CD14-positive monocyte (primary cell): ENCODE measurements at regions not wholly inside any gene's neighbourhood (a gene's known extent, or its start where the extent isn't known, plus 50 kb on each side); places are given as distances from the start of the nearest gene placed in this dataset.

ENCODE experiments used
- DNase-seq, 3 donors: peaks; one replicate each; pipeline ENCODE4 v3.0.0-alpha.2; 2011 to 2022
- H2AFZ ChIP-seq: 2 replicates; pipeline ENCODE4 v1.6.0; 2012; ENCODE audit warnings: mild to moderate bottlenecking, low read depth, low read length, inconsistent platforms; ENCODE audit not compliant: insufficient read depth, poor library complexity, severe bottlenecking
- H3K27ac ChIP-seq, 2 donors: 1 replicate in 1 of 2; 2 replicates in 1 of 2; pipeline ENCODE4 v1.5.1; 2012 to 2013; ENCODE audit warnings: low read length in 2 of 2, control low read depth in 1 of 2, inconsistent platforms in 1 of 2, low read depth in 1 of 2, mild to moderate bottlenecking in 1 of 2
- H3K27me3 ChIP-seq, 2 donors: one replicate each; pipeline versions ENCODE4 v1.6.0 to v1.6.1; 2011 to 2013; ENCODE audit warnings: low read length in 2 of 2; ENCODE audit not compliant: control insufficient read depth in 2 of 2, insufficient read depth in 2 of 2
- H3K36me3 ChIP-seq, 2 donors: replicated peaks in 1 of 2; 1 replicate in 1 of 2; 2 replicates in 1 of 2; pipeline versions ENCODE4 v1.5.1 to v1.6.1; 2012 to 2013; ENCODE audit warnings: low read length in 2 of 2, control low read depth in 1 of 2, inconsistent platforms in 1 of 2, mild to moderate bottlenecking in 1 of 2; ENCODE audit not compliant: insufficient read depth in 2 of 2, control insufficient read depth in 1 of 2
- H3K4me1 ChIP-seq, 2 donors: 1 replicate in 1 of 2; 2 replicates in 1 of 2; pipeline versions ENCODE4 v1.5.1 to v1.6.1; 2012 to 2013; ENCODE audit warnings: low read length in 2 of 2, control low read depth in 1 of 2, inconsistent platforms in 1 of 2, mild to moderate bottlenecking in 1 of 2, moderate library complexity in 1 of 2; ENCODE audit not compliant: insufficient read depth in 2 of 2, control insufficient read depth in 1 of 2
- H3K4me2 ChIP-seq: replicated peaks from 2 replicates; pipeline ENCODE3; 2012; ENCODE audit warnings: low read length, moderate library complexity, mild to moderate bottlenecking; ENCODE audit not compliant: poor library complexity, severe bottlenecking; ENCODE audit errors: extremely low read depth
- H3K4me3 ChIP-seq, 3 experiments: fragments of 200-600 bp in 1 of 3; sonication (generic) in 1 of 3; replicated peaks in 1 of 3; 1 replicate in 2 of 3; 2 replicates in 1 of 3; pipeline ENCODE4 v1.5.1; 2011 to 2013; ENCODE audit warnings: low read length in 3 of 3, mild to moderate bottlenecking in 3 of 3, control low read depth in 2 of 3, low read depth in 2 of 3, inconsistent platforms in 1 of 3, moderate library complexity in 1 of 3
- H3K79me2 ChIP-seq: 2 replicates; pipeline ENCODE4 v1.6.0; 2012; ENCODE audit warnings: mild to moderate bottlenecking, control low read depth, inconsistent platforms, low read length, moderate library complexity; ENCODE audit not compliant: insufficient read depth
- H3K9ac ChIP-seq: 2 replicates; pipeline ENCODE4 v1.6.0; 2017; ENCODE audit warnings: low read length, mild to moderate bottlenecking; ENCODE audit not compliant: insufficient read depth, poor library complexity, severe bottlenecking
- H3K9me3 ChIP-seq, 2 donors: replicated peaks in 1 of 2; 1 replicate in 1 of 2; 2 replicates in 1 of 2; pipeline versions ENCODE4 v1.5.1 to v1.6.1; 2012 to 2013; ENCODE audit warnings: low read length in 2 of 2, control low read depth in 1 of 2; ENCODE audit not compliant: control insufficient read depth in 1 of 2, insufficient read depth in 1 of 2
- H4K20me1 ChIP-seq: 2 replicates; pipeline ENCODE4 v1.6.0; 2012; ENCODE audit warnings: mild to moderate bottlenecking, low read length, control low read depth, moderate library complexity; ENCODE audit not compliant: insufficient read depth
- H3K27ac Mint-ChIP-seq, 7 donors: one replicate each; pipeline ENCODE4 v1.8.0; 2020; ENCODE audit warnings: mild to moderate bottlenecking in 7 of 7, mixed read lengths in 7 of 7, moderate library complexity in 6 of 7, inconsistent platforms in 2 of 7
- H3K27me3 Mint-ChIP-seq, 3 donors: one replicate each; pipeline ENCODE4 v1.8.0; 2021 to 2022; ENCODE audit warnings: low read depth in 3 of 3, mild to moderate bottlenecking in 3 of 3, mixed read lengths in 3 of 3, moderate library complexity in 3 of 3, inconsistent platforms in 1 of 3
- H3K36me3 Mint-ChIP-seq, 2 donors: one replicate each; pipeline ENCODE4 v1.8.0; 2020; ENCODE audit warnings: mixed read lengths in 2 of 2, inconsistent platforms in 1 of 2, mild to moderate bottlenecking in 1 of 2
- H3K4me1 Mint-ChIP-seq: one replicate; pipeline ENCODE4 v1.8.0; 2020; ENCODE audit warnings: mild to moderate bottlenecking, mixed read lengths
- H3K4me3 Mint-ChIP-seq, 2 donors: one replicate each; pipeline ENCODE4 v1.8.0; 2020; ENCODE audit warnings: mild to moderate bottlenecking in 2 of 2, mixed read lengths in 2 of 2, moderate library complexity in 1 of 2
- H3K9me3 Mint-ChIP-seq, 7 donors: one replicate each; pipeline ENCODE4 v1.8.0; 2020 to 2022; ENCODE audit warnings: mixed read lengths in 7 of 7, mild to moderate bottlenecking in 6 of 7, moderate library complexity in 6 of 7, inconsistent platforms in 2 of 7
- WGBS: methylation state at CpG from one replicate; pipeline ENCODE4 v1.1.5; 2013; ENCODE audit warnings: missing lambda C conversion rate; ENCODE audit not compliant: insufficient coverage; 5-methylcytosine and 5-hydroxymethylcytosine counted together
- intact Hi-C, 2 donors: fragments of 100-400 bp; cut with micrococcal nuclease; formaldehyde crosslinking; loops; one replicate each; pipeline versions ENCODE4 v1.15.0 to v1.15.1; 2023
- TF ChIP-seq, protein P1 (sequence below): fragments of 200-600 bp; IDR thresholded peaks from one replicate; pipeline ENCODE4 v1.8.0; 2022; ENCODE audit warnings: antibody characterized with exemption, mild to moderate bottlenecking

DNA sequence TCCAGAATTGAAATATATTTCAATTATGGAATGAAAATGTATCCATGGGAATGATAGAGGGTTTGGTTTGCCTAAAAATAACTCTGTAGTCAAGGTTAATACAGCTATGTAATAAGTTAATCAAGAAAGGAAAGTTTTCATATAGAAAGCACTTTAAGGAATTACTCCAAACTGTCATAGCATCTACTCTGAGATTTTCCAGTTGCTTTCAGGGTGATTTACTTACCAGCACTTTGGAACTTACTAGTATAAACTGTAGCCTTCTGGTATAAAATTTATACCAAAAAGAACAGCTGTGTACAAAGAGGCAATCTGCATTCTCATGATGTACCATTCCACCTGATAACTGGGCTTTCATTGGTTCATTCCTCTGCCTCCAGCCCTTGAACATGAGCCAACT lies 87.1 kb downstream of the ARF6 start:
- Mint-ChIP-seq H3K27ac (no peak overlapping the region), H3K36me3 (no peaks in the 10 kb centered on the region), H3K27me3 (peaks cover 1 to 2% (median 1%) of the 10 kb centered on the region in 3 donors), H3K4me3 (no peak overlapping the region), H3K9me3 (peaks cover 0 to 2% (median 0%) of the 10 kb centered on the region in 7 donors), H3K4me1 (peaks cover 43% of the 10 kb centered on the region)
- Histone ChIP-seq H3K9ac (no peak overlapping the region), H3K27me3 (no peaks in the 10 kb centered on the region), H4K20me1 (no peaks in the 10 kb centered on the region), H3K4me2 (no peak overlapping the region), H3K36me3 (no peaks in the 10 kb centered on the region), H3K4me1 (peaks cover 28 to 43% of the 10 kb centered on the region in 2 donors), H3K79me2 (no peaks in the 10 kb centered on the region), H3K27ac (no peak overlapping the region), H3K4me3 (no peak overlapping the region), H2AFZ (no peak overlapping the region), H3K9me3 (no peaks in the 10 kb centered on the region)
- no peak for DNase-seq
- intact Hi-C loops, result loop anchor here in 1 of 2 donors (10.0 kb wide), 1 partner anchor 55 kb away; no protein-coding TSS in a partner anchor
- TF ChIP-seq, protein P1, sequence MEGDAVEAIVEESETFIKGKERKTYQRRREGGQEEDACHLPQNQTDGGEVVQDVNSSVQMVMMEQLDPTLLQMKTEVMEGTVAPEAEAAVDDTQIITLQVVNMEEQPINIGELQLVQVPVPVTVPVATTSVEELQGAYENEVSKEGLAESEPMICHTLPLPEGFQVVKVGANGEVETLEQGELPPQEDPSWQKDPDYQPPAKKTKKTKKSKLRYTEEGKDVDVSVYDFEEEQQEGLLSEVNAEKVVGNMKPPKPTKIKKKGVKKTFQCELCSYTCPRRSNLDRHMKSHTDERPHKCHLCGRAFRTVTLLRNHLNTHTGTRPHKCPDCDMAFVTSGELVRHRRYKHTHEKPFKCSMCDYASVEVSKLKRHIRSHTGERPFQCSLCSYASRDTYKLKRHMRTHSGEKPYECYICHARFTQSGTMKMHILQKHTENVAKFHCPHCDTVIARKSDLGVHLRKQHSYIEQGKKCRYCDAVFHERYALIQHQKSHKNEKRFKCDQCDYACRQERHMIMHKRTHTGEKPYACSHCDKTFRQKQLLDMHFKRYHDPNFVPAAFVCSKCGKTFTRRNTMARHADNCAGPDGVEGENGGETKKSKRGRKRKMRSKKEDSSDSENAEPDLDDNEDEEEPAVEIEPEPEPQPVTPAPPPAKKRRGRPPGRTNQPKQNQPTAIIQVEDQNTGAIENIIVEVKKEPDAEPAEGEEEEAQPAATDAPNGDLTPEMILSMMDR, result no peak

DNA sequence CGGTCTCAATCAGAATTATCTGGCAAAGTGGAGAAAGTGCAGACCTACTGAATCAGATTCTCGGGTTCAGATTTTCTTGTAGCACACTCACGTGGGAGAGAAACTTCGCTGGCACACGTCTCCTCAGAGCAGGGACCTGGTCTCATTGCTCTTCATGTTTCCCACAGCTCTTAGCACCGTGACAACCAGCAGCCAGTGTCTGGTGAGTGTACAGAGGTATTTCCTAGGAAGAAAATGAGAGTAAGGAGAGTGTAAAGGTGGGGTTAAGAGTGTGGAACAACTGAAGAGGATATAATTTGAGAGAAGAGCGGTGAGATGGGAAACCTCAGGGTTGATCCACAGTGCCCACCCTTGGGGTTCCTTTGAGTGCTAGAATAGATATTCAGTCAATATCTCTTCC lies 89.2 kb downstream of the ARF6 start:
- WGBS, result 91% methylated on average over 4 of the region's 7 CpGs
- Mint-ChIP-seq H3K4me1 (peaks cover 32% of the 10 kb centered on the region), H3K36me3 (no peaks in the 10 kb centered on the region), H3K27me3 (peaks cover 1 to 3% (median 2%) of the 10 kb centered on the region in 3 donors), H3K9me3 (no peaks in the 10 kb centered on the region), H3K27ac (peak overlapping the region in 6 of 7 donors; percentile 3 to 87 (median 70)), H3K4me3 (no peak overlapping the region)
- intact Hi-C loops, result loop anchor here in 1 of 2 donors (10.0 kb wide), 1 partner anchor 53 kb away; no protein-coding TSS in a partner anchor
- H4K20me1 ChIP-seq, result no peaks in the 10 kb centered on the region
- H3K27me3 ChIP-seq, result no peaks in the 10 kb centered on the region
- no peaks in the 10 kb centered on the region for H3K9me3 ChIP-seq
- no peaks in the 10 kb centered on the region for H3K36me3 ChIP-seq
- peak overlapping the region in 1 of 3 experiments; percentile 49 for H3K4me3 ChIP-seq
- H3K4me2 ChIP-seq, result peak overlapping the region; percentile 52
- no peaks in the 10 kb centered on the region for H3K79me2 ChIP-seq
- TF ChIP-seq, protein P1, result no peak
- DNase-seq, result no peak
- no peak overlapping the region for H3K27ac ChIP-seq
- H2AFZ ChIP-seq, result no peak overlapping the region
- peaks cover 21 to 31% of the 10 kb centered on the region in 2 donors for H3K4me1 ChIP-seq
- H3K9ac ChIP-seq, result no peak overlapping the region
